SIG-M5 (cell line): ENCODE measurements at regions not wholly inside any gene's neighbourhood (a gene's known extent, or its start where the extent isn't known, plus 50 kb on each side); places are given as distances from the start of the nearest gene placed in this dataset.

Experiments used
- DNase-seq: peaks from one replicate; lab custom pipeline; 2025; lab: John Stamatoyannopoulos, UW

- DNase-seq = no peak
These were observed 312.4 kb upstream of the RTL1 start for GRCh38 chr14:101215927-101216326.

GRCh38 chr14:101216366-101217079 is 313.0 kb upstream of the RTL1 start:
- no peak for DNase-seq

GRCh38 chr14:101217080-101217463 is 313.6 kb upstream of the RTL1 start:
- DNase-seq = no peak

- DNase-seq = no peak
These were observed 314.3 kb upstream of the RTL1 start for GRCh38 chr14:101217616-101218371.

GRCh38 chr14:101219896-101220703 is 316.6 kb upstream of the RTL1 start:
- DNase-seq = no peak

- DNase-seq = no peak
These were observed 317.5 kb upstream of the RTL1 start for GRCh38 chr14:101220921-101221510.

GRCh38 chr14:101221549-101222160 is 318.1 kb upstream of the RTL1 start:
- no peak for DNase-seq

- DNase-seq = no peak
These were observed 319.0 kb upstream of the RTL1 start for GRCh38 chr14:101222362-101223070.

GRCh38 chr14:101223127-101223526 is 319.6 kb upstream of the RTL1 start:
- DNase-seq = no peak

- DNase-seq = no peak
These were observed 320.1 kb upstream of the RTL1 start for GRCh38 chr14:101223561-101224162.

GRCh38 chr14:101224356-101225156 is 321.0 kb upstream of the RTL1 start:
- no peak for DNase-seq

GRCh38 chr14:101225157-101226152 is 321.9 kb upstream of the RTL1 start:
- no peak for DNase-seq

- DNase-seq = no peak
These were observed 322.7 kb upstream of the RTL1 start for GRCh38 chr14:101226265-101226602.

GRCh38 chr14:101226603-101227425 is 323.3 kb upstream of the RTL1 start:
- no peak for DNase-seq

GRCh38 chr14:101227611-101228594 is 324.4 kb upstream of the RTL1 start:
- DNase-seq = no peak

- no peak for DNase-seq
These were observed 325.5 kb upstream of the RTL1 start for GRCh38 chr14:101228949-101229541.
